Keratinocyte (primary cell): ENCODE measurements at regions not wholly inside any gene's neighbourhood (a gene's known extent, or its start where the extent isn't known, plus 50 kb on each side); places are given as distances from the start of the nearest gene placed in this dataset.
A peak's percentile ranks its signal among the peaks of the same experiment; 100 is the strongest.

Source experiments
- CTCF ChIP-seq, 3 experiments: IDR thresholded peaks in 1 of 3; conservative IDR thresholded peaks in 1 of 3; optimal IDR thresholded peaks in 1 of 3; 2 replicates in 2 of 3; 3 replicates in 1 of 3; pipeline versions ENCODE3 to v1.5.1; 2011; ENCODE audit warnings: low read length in 3 of 3, mild to moderate bottlenecking in 3 of 3, moderate library complexity in 2 of 3, control low read depth in 1 of 3, inconsistent platforms in 1 of 3; ENCODE audit not compliant: insufficient read depth in 2 of 3; ENCODE audit errors: extremely low read depth in 1 of 3
- EZH2 ChIP-seq: IDR thresholded peaks from one replicate; pipeline ENCODE4 v1.6.1; 2012; ENCODE audit warnings: inconsistent platforms, mild to moderate bottlenecking, low read length, moderate library complexity

GRCh38 chr1:101357444-101357986 lies 120.7 kb downstream of the S1PR1 start:
- TF ChIP-seq CTCF (optimal IDR thresholded peaks at IDR 0.05 in 1 of 3, IDR thresholded peaks at IDR 0.05 in 1 of 3, conservative IDR thresholded peaks at IDR 0.05 in 1 of 3; ENCODE audit: extremely low read depth in 1 of 3, insufficient read depth in 2 of 3, low read length in 3 of 3) (peak; percentile 67 to 82 (median 72)), EZH2 (no peak)
